ENCODE measurements at regions not wholly inside any gene's neighbourhood (a gene's known extent, or its start where the extent isn't known, plus 50 kb on each side); places are given as distances from the start of the nearest gene placed in this dataset.

DNA sequence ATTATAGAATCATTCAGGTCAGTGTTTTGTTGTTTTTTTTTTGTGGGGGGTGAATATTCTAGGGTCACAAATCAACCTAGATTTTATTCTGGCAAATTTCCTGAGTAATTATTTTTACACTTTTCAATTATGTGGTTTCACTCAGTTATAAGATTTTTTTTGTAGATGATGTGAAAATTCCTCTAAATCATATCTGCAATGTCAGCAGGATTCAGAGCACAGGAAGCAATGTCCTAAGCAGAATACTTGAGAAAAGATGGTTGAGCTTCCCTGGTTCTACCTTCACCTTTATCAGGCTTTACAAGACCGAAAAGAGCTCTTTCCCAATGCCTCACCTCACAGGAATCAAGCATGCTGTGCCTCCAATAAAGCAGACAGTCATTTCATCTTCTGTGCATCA is 124.3 kb downstream of the SLC41A2 start:
- ChIA-PET POLR2A (no interaction called here), CTCF (no interaction called here)
- TF ChIP-seq TARDBP (IDR thresholded peaks at IDR 0.05) (no peak), PKNOX1 (IDR thresholded peaks at IDR 0.05) (no peak), FOXM1 (IDR thresholded peaks at IDR 0.05; ENCODE audit: borderline replicate concordance) (no peak), CTBP1 (IDR thresholded peaks at IDR 0.05; ENCODE audit: borderline replicate concordance) (no peak), SP1 (IDR thresholded peaks at IDR 0.05) (no peak), HDGF (IDR thresholded peaks at IDR 0.05; ENCODE audit: borderline replicate concordance) (no peak), ZNF384 (IDR thresholded peaks at IDR 0.05) (no peak), L3MBTL2 (conservative IDR thresholded peaks at IDR 0.05) (no peak)
- no peak for DNase-seq (ENCODE audit: extremely low spot score)

DNA sequence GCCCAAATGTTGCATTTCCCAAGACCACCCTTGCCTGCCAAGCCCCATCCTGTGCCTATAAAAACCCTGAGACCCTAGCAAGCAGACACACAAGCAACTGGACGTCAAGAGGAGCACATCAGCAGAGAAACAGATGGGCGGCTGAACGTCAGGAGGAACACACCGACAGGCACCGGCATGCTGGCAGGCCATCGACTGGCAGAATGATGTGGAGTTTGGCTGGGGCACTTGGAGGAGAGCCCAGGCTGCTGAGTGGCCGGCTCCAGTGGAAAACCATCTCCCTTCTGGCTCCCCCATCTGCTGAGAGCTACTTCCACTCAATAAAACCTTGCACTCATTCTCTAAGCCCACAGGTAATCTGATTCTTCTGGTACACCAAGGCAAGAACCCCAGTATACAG is 130.1 kb downstream of the SLC41A2 start:
- DNase-seq (ENCODE audit: extremely low spot score) = no peak
- TF ChIP-seq NFRKB (IDR thresholded peaks at IDR 0.05) = no peak
- no peak for TF ChIP-seq BHLHE40 (IDR thresholded peaks at IDR 0.05; ENCODE audit: borderline replicate concordance)
- TF ChIP-seq FOXK2 (IDR thresholded peaks at IDR 0.05) = no peak
- no peak for TF ChIP-seq PKNOX1 (IDR thresholded peaks at IDR 0.05)
- no peak for TF ChIP-seq ELF4 (IDR thresholded peaks at IDR 0.05)
- no peak for TF ChIP-seq FOXM1 (IDR thresholded peaks at IDR 0.05; ENCODE audit: borderline replicate concordance)
- CTCF ChIA-PET = no interaction called here
- POLR2A ChIA-PET = no interaction called here

- no peak for DNase-seq (ENCODE audit: extremely low spot score)
- TF ChIP-seq ARNT (IDR thresholded peaks at IDR 0.05) (no peak), HDGF (IDR thresholded peaks at IDR 0.05; ENCODE audit: borderline replicate concordance) (no peak), FOXK2 (IDR thresholded peaks at IDR 0.05) (no peak), CTBP1 (IDR thresholded peaks at IDR 0.05; ENCODE audit: borderline replicate concordance) (no peak)
- POLR2A ChIA-PET = no interaction called here
- CTCF ChIA-PET = no interaction called here
These were observed 130.5 kb downstream of the SLC41A2 start for GRCh38 chr12:104827587-104827986.

GRCh38 chr12:104825408-104825807 is 132.7 kb downstream of the SLC41A2 start:
- DNase-seq (ENCODE audit: extremely low spot score) = no peak
- ChIA-PET CTCF (interaction anchor here (0.6 kb wide), 1 partner anchor 7 kb away, joined by 3 read pairs; no protein-coding TSS in a partner anchor), POLR2A (no interaction called here)
- TF ChIP-seq PKNOX1 (IDR thresholded peaks at IDR 0.05) (no peak), LEF1 (IDR thresholded peaks at IDR 0.05; ENCODE audit: borderline replicate concordance) (no peak), SP1 (IDR thresholded peaks at IDR 0.05) (no peak), FOXM1 (IDR thresholded peaks at IDR 0.05; ENCODE audit: borderline replicate concordance) (no peak), ARNT (IDR thresholded peaks at IDR 0.05) (no peak), FOXA1 (IDR thresholded peaks at IDR 0.05) (no peak), FOXK2 (IDR thresholded peaks at IDR 0.05) (no peak), HDGF (IDR thresholded peaks at IDR 0.05; ENCODE audit: borderline replicate concordance) (no peak), ELF4 (IDR thresholded peaks at IDR 0.05) (no peak), TARDBP (IDR thresholded peaks at IDR 0.05) (no peak), CTBP1 (IDR thresholded peaks at IDR 0.05; ENCODE audit: borderline replicate concordance) (no peak), ZNF384 (IDR thresholded peaks at IDR 0.05) (no peak), SUZ12 (IDR thresholded peaks at IDR 0.05) (no peak), NFRKB (IDR thresholded peaks at IDR 0.05) (no peak), L3MBTL2 (conservative IDR thresholded peaks at IDR 0.05) (no peak)

DNA sequence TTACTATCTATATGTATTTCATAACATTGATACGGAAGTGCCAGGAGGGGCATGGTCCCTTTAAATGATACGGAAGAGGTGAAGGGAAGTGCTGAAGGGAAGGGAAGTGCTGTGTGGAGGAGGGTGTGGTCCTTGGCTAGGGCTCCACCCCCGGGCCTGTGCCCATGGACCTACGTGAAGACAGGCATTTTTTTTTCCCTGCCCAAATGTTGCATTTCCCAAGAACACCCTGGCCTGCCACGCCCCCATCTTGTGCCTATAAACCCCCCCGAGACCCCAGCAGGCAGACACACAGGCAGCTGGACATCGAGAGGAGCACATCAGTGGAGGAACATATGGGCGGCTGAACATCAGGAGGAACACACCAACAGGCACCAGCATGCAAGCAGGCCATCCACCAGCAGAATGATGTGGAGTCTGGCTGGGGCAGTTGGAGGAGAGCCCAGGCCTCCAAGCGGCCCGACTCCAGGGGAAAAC is 134.1 kb downstream of the SLC41A2 start:
- DNase-seq (ENCODE audit: extremely low spot score) = no peak
- CTCF ChIA-PET = no interaction called here
- no peak for TF ChIP-seq SUZ12 (IDR thresholded peaks at IDR 0.05)
- no peak for TF ChIP-seq CTBP1 (IDR thresholded peaks at IDR 0.05; ENCODE audit: borderline replicate concordance)
- no peak for TF ChIP-seq SP1 (IDR thresholded peaks at IDR 0.05)
- no peak for TF ChIP-seq BHLHE40 (IDR thresholded peaks at IDR 0.05; ENCODE audit: borderline replicate concordance)
- no peak for TF ChIP-seq NFRKB (IDR thresholded peaks at IDR 0.05)
- no peak for TF ChIP-seq FOXK2 (IDR thresholded peaks at IDR 0.05)
- TF ChIP-seq LEF1 (IDR thresholded peaks at IDR 0.05; ENCODE audit: borderline replicate concordance) = no peak
- no peak for TF ChIP-seq ELF4 (IDR thresholded peaks at IDR 0.05)
- TF ChIP-seq L3MBTL2 (conservative IDR thresholded peaks at IDR 0.05) = no peak
- no peak for TF ChIP-seq FOXM1 (IDR thresholded peaks at IDR 0.05; ENCODE audit: borderline replicate concordance)
- TF ChIP-seq HDGF (IDR thresholded peaks at IDR 0.05; ENCODE audit: borderline replicate concordance) = no peak
- POLR2A ChIA-PET = no interaction called here

- DNase-seq (ENCODE audit: extremely low spot score) = no peak
- CTCF ChIA-PET = no interaction called here
- POLR2A ChIA-PET = no interaction called here
- TF ChIP-seq ARNT (IDR thresholded peaks at IDR 0.05) (no peak), HDGF (IDR thresholded peaks at IDR 0.05; ENCODE audit: borderline replicate concordance) (no peak), L3MBTL2 (conservative IDR thresholded peaks at IDR 0.05) (no peak), BHLHE40 (IDR thresholded peaks at IDR 0.05; ENCODE audit: borderline replicate concordance) (no peak), LEF1 (IDR thresholded peaks at IDR 0.05; ENCODE audit: borderline replicate concordance) (no peak), ZNF384 (IDR thresholded peaks at IDR 0.05) (no peak), ELF4 (IDR thresholded peaks at IDR 0.05) (no peak), FOXM1 (IDR thresholded peaks at IDR 0.05; ENCODE audit: borderline replicate concordance) (no peak), CTBP1 (IDR thresholded peaks at IDR 0.05; ENCODE audit: borderline replicate concordance) (no peak), NFRKB (IDR thresholded peaks at IDR 0.05) (no peak), FOXK2 (IDR thresholded peaks at IDR 0.05) (no peak), SP1 (IDR thresholded peaks at IDR 0.05) (no peak), FOXA1 (IDR thresholded peaks at IDR 0.05) (no peak)
These were observed 135.1 kb downstream of the SLC41A2 start for GRCh38 chr12:104822941-104823340.

Data from HEK293T (cell line).